Lower leg skin (tissue), 3 donors: ENCODE measurements at regions not wholly inside any gene's neighbourhood (a gene's known extent, or its start where the extent isn't known, plus 50 kb on each side); places are given as distances from the start of the nearest gene placed in this dataset.

Source experiments
- CTCF ChIP-seq, 3 donors: fragments of 450-650 bp; IDR thresholded peaks; one replicate each; pipeline ENCODE4 v1.5.1; 2016; ENCODE audit warnings: antibody characterized with exemption in 3 of 3, mild to moderate bottlenecking in 3 of 3, moderate library complexity in 2 of 3
- POLR2A ChIP-seq, 2 donors: fragments of 450-650 bp; IDR thresholded peaks; one replicate each; pipeline ENCODE4 v1.6.1; 2016 to 2017; ENCODE audit warnings: antibody characterized with exemption in 2 of 2, mild to moderate bottlenecking in 1 of 2, moderate library complexity in 1 of 2

DNA sequence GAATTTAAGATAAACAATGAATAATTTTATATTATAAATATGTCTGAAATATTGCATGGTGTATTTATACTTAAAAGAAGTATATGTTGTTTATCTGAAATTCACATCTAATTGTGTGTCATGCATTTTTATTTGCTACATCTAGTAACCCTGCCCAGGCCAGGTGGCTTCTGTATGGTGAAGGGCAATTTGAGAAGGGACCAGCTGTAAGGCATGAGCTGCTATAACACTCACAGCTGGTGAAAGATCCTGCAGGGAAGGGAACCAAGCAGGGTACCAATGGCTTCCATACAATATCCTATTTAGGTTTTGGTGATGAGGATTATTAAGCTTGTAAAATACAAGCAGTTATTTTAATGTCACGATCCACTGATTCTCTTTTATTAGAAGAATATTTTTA is 921.8 kb upstream of the GJE1 start:
- TF ChIP-seq CTCF (IDR thresholded peaks at IDR 0.05) = no peak
- no peak for TF ChIP-seq POLR2A (IDR thresholded peaks at IDR 0.05)
